GM21447 (cell line): ENCODE measurements at regions not wholly inside any gene's neighbourhood (a gene's known extent, or its start where the extent isn't known, plus 50 kb on each side); places are given as distances from the start of the nearest gene placed in this dataset.

Source experiments
- ATAC-seq: cut with Tn5 transposase; IDR thresholded peaks from one replicate; pipeline ENCODE4 v1.9.1; 2021; ENCODE audit not compliant: unreplicated experiment

DNA sequence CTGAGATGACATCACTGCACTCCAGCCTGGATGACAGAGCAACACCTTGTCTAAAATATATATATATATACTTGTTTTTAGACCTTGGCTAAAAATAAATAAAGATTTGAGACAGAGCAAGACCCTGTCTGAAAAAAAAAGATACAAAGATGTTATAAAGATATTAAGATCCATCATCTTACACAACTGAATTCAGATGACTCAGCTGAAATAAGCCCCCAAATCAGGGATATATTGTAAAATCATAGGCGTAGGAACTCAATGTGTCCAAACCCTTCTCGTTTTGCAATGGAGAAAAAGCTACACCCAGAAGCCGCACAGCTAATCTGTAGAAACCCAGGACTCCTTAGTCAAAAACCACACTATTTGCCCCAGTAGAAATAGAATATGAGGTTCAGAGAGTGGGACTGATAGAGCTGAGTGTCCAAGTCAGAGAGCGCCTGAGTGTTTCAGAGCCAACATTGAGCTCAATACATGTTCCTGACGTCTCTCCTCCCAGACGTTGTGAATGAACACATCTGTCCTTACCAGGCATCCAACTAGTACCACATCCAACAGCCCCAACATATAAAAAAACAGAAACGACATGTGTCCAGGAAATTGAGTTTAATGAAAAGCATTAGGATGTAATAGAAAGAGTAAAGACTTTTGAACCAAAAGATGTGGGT lies 207.9 kb upstream of the BLID start:
- ATAC-seq, result no peak

DNA sequence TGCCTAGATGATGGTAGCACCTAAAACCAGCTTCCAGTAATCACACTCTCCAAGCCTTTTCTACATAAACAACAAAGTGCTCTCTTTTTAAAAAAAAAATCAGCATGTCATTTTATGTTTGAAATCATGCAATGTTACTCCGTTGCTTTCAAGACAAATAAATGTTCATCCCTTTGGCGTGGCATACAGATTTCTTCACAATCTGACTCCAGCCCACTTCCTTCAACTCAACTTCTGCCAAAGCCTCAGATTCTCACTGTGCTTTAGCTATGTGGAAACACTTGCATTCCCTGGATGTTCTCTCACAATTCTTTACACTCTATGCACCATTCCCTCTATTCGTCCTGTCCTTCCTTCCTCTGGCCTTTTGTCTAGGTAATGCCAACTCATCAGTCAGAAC lies 206.3 kb upstream of the BLID start:
- ATAC-seq, result no peak

DNA sequence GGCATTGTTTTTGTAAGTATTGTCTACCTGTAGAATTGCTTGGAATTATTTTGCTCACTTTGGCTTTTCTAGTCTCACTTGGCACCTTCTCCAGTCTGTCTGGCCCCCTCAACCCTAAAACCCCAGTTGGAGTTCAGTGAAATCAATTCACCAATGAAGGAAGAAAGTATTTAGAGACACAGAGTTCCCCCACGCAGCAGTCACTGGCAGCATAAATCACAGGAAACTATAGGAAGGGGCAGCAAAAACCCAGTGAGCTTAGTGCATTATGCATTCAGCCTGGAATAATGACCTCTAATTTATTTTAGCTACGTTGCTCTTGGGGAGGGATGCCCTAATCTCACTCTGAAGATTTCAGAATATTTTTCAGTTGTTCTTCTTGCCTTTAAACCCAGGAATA lies 204.7 kb upstream of the BLID start:
- ATAC-seq, result no peak

DNA sequence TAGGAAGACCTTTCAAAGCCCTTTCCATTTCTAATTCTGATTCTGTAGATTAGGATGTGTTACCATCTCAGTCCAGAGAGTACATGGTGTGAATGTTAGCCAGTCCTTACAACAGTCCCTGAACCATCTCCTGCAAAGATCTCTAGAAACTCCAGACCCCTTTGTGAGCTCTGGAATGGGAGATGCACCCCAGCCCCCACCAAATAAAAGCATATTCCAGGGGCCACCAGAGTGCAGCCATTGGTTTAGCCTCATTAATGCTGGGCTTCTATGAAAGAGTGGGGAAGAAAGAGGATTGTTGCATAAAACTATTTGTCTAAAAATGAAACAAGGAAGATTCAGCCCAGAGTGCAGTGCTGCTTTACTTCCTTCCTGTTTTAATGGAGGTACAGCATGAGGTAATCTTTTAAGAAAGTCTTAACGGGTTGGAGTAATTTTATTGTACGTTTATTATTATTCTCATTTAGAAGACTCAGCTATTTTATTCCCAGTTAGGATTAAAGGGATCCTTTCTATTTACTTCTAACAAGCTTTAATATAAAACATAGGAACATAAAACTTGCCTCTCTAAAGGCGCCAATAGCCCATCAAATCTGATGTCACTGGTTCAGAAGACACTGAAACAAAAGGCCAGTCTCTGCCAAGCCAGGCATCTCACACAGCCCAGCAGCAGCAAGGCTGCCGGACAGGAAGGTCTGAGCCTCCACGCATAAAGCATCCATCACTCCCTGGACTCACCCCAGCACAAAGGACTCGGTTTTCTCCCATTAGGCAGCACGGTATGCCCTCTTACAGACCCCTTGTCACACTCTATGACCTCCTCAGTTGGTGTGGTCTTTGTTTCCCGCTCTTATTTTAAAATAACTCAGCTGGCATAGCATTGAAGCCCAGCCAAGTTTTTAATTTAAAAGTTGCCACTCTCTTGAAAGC lies 203.9 kb upstream of the BLID start:
- ATAC-seq, result no peak

DNA sequence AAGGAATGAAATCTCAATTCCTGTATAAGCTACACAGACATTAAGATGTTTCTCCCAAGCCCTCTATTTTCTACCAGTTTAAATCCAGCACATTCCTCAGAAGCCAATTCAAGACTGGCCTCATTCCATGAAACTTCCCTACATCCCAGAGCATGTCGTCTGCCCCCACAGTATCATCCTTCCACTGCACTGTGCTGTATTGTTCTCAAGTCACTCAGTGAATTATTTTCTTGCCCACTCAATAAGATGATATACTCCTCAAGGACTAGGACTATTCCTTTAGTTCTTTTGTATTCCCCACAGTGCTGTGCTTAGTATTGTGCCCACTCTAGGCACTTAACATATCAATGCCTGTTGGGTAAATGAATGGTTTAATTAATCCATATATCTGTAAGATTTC lies 203.1 kb upstream of the BLID start:
- no peak for ATAC-seq

DNA sequence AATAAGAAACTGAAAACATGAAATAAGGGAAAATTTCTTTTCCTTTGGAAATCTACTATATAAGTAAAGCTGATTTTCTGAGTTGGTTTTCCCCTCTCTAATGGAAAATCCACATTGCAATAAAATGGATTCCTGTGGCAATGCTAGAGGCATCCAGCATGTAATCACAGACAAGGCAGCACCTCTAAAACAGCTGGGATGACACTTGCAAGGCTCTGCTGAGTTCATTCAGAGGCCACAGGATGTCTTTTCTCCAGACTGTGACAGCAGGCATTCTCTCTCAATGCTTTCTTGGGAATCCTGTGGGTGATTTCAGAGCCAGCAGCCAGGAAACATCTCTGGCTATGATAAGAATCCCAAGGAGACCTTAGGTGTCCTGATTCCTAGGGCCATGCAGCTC lies 201.3 kb upstream of the BLID start:
- ATAC-seq, result no peak

DNA sequence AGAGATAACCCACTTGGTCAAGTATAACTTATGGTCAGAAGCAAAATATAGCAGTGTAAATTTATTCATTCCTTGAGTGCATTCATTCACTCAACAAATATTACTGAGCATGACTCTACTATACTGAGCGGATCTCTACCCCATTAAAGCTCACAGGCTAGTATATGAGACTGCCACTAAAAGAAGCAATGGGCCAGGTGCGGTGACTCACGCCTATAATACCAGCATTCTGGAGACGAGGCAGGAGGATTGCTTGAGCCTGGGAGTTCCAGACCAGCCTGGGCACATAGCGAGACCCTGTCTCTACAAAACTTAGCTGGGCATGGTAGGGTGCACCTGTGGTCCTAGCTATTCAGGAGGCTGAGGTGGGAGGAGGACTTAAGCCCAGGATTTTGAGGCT lies 197.6 kb upstream of the BLID start:
- ATAC-seq, result no peak

DNA sequence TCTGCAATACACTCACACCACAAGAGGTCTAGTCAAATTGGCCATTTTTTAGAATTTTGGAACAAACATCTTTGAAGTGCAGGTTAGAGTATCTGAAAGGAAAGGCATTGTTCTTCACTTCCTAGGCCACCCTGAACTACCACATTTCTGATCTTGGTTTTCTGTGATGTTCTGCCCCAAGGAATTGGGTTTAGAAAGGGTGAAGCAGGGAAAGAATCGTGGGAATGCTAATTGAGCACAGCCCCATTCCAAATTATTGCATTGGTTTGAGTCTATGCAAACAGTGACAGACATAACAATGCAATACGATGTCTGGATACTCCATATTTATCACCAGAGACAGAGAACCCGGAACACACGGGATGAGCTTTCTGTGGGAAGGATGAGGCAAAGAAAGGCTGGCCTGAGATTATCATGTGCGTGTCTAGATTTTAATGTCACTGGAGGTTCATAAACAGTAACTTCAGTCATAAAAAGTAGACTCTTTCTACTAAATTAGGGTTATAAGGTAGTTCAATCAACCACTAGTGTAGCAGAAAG lies 195.3 kb upstream of the BLID start:
- ATAC-seq, result no peak

DNA sequence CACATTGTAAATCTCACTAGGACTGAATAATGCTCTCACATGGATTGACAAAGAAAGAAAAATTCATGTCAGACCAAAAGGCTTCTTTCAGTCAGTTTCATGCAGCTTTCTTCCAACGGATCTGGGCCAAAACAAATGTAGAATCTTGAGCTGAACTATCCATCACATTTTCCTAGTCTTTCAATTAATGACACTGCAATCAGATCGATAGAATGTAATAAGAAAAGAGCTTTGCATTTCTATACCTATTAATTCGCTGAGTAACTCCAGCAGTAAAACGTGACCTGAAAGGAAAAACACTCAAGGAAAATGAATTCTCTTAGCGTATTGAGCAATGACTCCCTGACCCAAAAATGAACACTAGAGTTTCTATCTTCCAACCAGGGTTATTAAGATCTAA lies 194.8 kb upstream of the BLID start:
- ATAC-seq, result no peak

DNA sequence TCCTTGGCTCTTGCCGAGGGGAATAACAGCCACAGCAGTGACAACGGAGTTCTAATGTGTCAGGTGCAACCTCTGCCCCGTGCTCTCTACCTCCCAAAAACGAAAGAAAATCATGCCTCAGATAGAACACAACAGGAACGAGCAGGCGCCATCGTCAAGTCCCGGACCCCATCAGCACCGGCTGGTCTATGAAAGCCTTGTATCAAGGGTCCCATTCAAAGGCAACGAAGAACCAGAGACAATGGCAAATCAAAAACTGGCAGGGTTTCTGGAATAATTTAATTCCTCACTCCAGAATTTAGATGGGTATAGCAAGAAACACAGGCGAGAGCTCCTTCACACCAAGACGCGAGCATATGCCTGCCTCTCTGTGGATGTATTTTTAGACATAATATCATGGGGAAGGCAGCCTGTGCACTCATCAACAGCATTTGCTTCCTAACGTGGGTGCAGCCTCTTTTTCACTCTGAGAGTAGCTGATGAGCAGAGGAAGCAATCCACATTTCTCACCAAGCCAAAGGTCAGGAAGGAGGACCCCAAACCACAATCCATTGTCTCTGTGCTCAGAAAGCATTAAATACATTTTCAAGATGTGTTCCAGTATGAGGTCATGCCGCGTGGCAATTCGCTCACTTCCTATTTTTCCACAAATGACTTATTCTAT lies 193.4 kb upstream of the BLID start:
- no peak for ATAC-seq

DNA sequence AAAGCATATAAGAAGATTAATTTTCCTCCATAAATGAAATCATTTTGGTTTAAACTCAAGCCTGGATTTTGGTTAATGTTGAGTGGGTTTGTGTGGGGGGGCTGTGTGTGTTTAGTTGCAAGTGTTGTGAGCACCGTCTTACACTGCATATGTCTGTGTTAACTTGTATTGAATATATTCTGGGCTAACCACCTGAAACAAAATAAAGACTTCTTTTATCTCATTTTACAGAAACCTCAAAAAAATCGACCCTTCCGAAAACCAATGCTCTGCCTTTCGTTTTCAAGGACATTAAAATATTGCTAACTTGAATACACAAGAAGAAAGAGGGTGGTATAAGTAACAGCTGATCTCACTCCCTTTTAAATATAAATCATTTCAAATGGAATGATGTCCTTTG lies 192.2 kb upstream of the BLID start:
- ATAC-seq, result no peak

DNA sequence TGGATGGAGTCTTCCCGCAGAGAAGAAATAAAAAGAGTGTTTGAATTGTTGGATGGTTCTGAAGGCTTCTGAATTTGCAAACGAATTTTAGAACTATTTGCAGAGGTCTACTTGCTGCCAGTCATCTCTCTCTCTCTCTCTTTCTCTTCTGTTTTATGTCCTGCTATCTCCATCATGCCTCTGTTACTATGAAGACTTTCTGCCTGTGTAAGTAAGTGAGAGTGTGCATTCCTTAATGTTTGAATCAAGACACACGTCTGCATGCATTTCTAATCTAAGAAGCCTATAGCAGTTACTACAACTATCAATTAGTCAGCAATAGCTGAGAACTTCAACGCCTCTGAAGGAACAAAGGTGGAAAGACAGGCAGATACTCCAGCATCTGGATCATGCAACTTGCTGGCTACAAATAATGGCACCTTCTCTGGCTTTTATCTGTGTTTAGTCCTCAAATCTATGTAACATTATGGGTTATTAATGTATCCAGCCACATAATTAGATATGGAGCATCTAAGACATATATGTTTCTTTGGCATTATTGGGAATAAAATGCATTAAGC lies 191.5 kb upstream of the BLID start:
- no peak for ATAC-seq

DNA sequence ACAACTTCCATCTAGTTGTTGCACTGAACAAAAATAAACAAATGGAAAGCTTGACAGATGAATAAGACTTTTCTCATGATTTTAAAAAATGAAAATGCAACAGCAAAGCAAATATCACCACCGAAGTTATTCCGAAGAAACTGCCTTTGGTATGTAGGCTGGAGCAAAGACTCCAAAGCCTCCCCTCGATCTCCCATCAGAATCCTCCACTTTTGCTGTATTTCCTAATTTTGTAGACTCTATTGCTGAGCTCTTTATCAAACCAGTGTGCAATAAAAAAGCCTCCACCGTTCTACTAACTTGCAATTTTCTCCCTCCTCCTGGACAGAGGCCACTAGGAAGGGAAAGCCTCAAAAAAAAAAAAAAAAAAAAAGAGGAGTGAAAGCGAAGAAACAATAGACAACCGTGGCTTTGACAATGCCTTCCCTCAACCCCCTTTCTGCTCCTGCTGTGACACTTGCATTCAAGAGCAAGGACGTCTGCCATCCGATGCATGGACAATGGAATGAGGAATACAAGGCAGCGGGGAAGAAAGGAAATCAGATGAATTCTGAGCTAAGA lies 190.9 kb upstream of the BLID start:
- ATAC-seq, result no peak

DNA sequence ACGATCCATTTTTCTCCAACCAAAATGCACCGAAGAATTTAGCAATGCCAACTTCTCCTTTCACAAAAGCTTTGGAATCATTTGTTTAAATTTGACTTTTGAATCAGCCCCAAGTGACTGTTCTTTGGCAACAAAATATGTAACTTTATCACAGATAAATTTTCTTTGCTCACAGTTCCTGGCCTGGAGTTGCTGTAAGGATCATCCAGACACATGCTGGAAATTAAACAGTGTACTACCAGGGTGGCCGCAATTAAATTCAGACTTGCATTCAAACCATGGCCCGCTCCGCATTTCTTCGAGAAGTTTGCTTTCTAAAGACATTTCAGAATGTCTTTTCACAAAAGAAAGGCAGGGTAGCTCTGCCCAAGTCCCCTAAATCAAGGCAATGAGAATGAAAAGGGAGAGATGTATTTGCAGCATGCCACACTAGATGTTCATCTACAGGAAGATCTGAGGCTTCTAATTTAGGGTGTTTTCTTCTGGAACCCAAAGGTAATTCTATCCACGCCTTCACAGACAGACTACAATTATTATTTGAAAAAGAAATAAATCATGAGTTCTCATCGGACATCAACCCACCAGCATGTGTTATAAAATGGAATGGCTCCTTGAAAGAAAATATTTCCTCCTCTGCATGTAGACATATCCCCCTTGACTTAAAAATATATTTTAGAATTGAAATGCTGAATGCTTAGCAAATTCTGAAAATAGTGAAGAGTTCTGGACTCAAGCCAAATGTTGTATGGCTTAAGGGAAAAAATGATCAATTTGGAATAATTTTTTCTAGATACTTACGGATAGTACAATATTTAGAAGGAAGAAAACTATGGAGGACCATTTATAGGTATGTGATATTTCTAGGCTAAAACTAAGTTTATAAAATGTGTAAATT lies 189.7 kb upstream of the BLID start:
- no peak for ATAC-seq

DNA sequence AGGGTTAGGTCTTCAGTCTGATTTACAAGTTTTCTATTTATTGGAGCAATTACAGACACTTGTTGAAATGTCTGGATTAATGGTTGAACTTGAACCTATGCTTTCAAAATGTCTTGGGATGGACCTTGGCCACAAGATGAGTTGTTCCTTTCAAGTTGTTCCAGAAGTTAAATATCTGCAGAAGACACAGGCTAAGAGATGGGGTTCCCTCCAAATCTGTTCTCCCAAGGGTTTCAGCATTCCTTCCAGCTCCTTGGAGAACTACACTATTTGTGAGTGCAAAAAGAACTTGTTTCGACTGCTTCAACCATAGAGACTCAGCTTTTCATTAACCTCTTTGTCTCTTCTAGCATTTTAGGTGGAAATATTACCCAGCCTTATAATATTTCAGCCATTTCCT lies 189.0 kb upstream of the BLID start:
- no peak for ATAC-seq

DNA sequence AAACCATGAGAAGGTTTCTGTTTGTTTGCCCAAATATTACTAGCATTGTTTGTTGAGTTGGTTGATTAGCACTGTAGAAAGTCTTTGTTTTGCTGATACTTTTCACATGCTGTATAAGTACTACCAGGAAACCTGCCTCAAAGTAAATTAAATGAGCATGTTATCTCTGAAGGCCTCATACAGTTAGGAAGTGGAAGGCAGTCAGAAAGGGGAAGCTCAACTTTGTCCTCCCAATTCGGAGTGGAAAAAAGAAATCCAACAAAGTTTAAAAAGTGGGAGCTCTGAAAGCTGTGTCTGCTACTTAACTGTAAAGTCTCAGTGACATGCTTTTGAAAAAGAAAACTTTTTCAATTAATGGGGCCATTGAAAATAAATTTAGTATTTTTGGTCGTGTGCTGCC lies 188.3 kb upstream of the BLID start:
- no peak for ATAC-seq

DNA sequence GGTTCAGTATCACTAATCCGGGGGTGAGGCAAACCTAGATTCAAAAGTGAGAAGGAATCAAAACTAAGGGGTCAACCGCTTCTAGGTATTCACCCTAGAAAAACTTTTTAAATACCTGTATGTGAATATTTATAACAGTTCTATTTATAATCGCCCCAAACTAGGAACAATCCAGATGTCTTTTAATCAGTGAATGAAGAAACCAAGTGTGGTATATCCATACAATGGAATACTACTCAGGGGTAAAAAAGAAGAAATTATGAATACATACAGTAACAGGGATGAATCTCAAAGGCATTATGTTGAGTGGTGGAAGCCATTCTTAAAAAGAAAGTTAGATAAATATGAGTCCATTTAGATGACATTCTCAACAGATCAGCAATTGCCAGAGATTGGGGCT lies 178.0 kb upstream of the BLID start:
- ATAC-seq, result no peak

DNA sequence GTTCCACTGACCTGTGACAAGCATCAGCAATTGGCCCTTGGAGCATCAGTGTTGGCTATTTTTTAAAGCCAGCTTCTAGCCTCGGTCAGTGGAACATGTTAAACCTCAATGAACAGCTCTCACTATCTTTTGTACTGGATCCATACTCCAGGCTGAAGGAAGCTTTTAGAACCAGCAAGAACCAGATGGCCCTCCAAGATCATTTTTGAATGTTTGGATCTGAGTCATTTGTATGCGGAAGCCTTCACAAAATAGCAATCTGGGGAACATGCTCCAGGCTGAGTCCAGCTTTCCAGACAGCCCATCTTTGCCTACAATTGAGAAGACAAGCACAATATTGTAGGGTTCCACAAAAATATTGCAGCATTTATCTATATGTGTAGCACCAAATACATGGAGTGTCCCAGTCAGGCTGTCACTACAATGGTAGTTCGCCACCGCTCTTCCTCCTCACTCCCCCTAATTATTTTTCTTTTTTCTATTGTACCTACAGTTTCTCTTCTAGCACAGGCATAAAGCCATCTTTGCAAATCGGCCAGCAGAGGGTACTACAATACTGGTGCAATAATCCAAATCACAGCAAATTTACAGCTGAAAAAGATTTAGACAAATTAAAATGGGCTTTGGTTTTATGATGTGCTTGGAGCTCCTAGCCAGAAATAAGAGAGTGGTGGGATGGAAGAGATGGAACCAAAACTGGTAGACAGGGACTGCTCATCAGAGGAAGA lies 177.4 kb upstream of the BLID start:
- no peak for ATAC-seq

DNA sequence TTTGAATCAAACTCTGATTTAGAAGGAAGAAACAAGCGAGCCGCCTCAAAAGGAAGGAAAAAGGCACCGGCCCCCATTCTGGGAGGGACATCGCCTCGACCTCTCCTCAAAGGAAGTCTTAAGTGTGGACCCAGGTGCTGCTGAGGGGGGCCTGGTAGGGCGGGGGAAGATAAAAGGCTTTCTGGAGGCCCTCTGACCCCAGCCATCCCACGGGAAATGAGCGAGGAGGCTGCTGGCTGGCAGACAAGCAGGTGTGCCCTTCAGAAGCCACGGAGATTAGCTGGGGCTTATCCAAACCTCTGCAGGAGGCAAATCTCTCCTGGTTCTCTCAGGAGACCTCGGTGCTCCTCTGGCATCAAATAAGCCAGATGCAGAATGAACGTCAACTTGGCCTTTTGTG lies 171.4 kb upstream of the BLID start:
- no peak for ATAC-seq
